ENCODE measurements at regions not wholly inside any gene's neighbourhood (a gene's known extent, or its start where the extent isn't known, plus 50 kb on each side); places are given as distances from the start of the nearest gene placed in this dataset.

- TF ChIP-seq CTCF (IDR thresholded peaks at IDR 0.05): no peak
- TF ChIP-seq POLR2A (IDR thresholded peaks at IDR 0.05): no peak
These were observed 98.8 kb upstream of the PFKP start for GRCh38 chr10:2968401-2969058.
